IPS-18a (cell line): ENCODE measurements at regions not wholly inside any gene's neighbourhood (a gene's known extent, or its start where the extent isn't known, plus 50 kb on each side); places are given as distances from the start of the nearest gene placed in this dataset.
"Not testable (repeated sequence)": the region's sequence is repeated elsewhere in the genome, so short reads cannot be mapped to it uniquely, and the experiment has no call there.

Experiments used
- H3K27ac ChIP-seq: one replicate; pipeline ENCODE4 v1.5.1; 2013; ENCODE audit warnings: low read length
- H3K27me3 ChIP-seq: one replicate; pipeline ENCODE4 v1.6.1; 2013; ENCODE audit warnings: mild to moderate bottlenecking, low read length; ENCODE audit not compliant: control insufficient read depth, insufficient read depth
- H3K36me3 ChIP-seq: one replicate; pipeline ENCODE4 v1.6.1; 2013; ENCODE audit warnings: low read depth, low read length; ENCODE audit not compliant: control insufficient read depth
- H3K4me1 ChIP-seq: one replicate; pipeline ENCODE4 v1.6.1; 2013; ENCODE audit warnings: low read depth, low read length; ENCODE audit not compliant: control insufficient read depth
- H3K4me3 ChIP-seq: one replicate; pipeline ENCODE4 v1.5.1; 2013; ENCODE audit warnings: low read length
- H3K9ac ChIP-seq: one replicate; pipeline ENCODE4 v1.6.1; 2013; ENCODE audit warnings: mild to moderate bottlenecking, low read length, moderate library complexity
- H3K9me3 ChIP-seq: one replicate; pipeline ENCODE4 v1.6.1; 2013; ENCODE audit warnings: low read depth, low read length; ENCODE audit not compliant: control insufficient read depth

DNA sequence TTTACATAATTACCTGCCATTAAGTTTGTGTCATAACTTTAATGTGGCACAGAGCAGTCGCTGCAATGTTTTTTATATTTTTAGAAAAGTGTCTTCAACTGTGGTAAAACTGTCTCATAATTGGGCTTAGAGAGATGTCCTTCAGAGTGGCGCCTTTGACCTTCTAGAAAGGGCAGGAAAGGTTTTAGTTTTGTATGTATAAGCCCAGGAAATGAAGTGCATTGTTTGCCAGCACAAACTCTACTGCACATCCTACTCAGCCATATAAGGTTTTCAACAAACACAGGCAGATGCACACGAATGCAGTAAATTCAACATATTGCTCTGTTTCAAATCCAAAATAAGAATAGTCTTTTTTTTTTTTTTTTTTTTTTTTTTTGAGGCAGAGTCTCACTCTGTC is 201.4 kb downstream of the ALDH8A1 start:
- Histone ChIP-seq H3K9ac (no peak overlapping the region), H3K36me3 (no peaks in the 10 kb centered on the region), H3K27me3 (no peaks in the 10 kb centered on the region), H3K27ac (no peak overlapping the region), H3K9me3 (no peaks in the 10 kb centered on the region), H3K4me3 (no peak overlapping the region), H3K4me1 (peaks cover 5% of the 10 kb centered on the region)

DNA sequence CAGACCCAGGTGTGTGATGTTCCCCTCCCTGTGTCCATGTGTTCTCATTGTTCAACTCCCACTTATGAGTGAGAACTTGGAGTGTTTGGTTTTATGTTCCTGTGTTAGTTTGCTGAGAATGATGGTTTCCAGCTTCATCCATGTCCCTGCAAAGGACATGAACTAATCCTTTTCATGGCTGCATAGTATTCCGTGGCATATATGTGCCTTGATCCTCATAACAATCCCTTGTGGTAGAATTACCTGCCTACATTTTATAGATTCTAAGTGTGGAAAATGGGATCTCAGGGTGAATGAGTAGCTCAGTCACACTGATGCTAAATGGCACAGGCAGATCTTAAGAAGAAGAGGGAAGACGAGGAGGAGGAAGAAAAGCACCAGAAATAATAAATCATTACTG is 202.7 kb downstream of the ALDH8A1 start:
- H3K4me3 ChIP-seq, H3K27ac ChIP-seq, H3K9ac ChIP-seq, H3K9me3 ChIP-seq, H3K36me3 ChIP-seq, H3K4me1 ChIP-seq, H3K27me3 ChIP-seq: not testable (repeated sequence)

DNA sequence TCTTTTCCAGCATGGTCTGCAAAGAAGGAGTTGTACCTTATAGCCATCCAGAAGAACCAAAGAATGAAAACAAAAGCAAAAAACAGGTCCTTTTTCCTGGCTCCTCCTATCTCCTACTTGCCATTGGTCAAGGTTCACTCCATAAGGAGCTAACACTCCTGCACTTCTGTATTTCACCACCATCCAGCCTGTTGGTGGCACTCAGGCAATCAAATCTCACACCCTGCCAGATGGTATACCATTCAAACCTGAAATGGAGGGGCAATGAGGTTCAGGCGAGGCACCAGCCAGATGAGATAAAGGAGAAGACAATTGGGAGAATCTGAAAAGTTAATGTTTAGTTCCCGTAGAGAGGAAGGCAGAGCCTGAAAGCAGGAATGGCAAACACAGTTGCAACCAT is 203.8 kb downstream of the ALDH8A1 start:
- Histone ChIP-seq H3K27ac (no peak overlapping the region), H3K4me3 (no peak overlapping the region), H3K9ac (no peak overlapping the region), H3K9me3 (no peaks in the 10 kb centered on the region), H3K36me3 (no peaks in the 10 kb centered on the region), H3K27me3 (no peaks in the 10 kb centered on the region), H3K4me1 (peaks cover 5% of the 10 kb centered on the region)

DNA sequence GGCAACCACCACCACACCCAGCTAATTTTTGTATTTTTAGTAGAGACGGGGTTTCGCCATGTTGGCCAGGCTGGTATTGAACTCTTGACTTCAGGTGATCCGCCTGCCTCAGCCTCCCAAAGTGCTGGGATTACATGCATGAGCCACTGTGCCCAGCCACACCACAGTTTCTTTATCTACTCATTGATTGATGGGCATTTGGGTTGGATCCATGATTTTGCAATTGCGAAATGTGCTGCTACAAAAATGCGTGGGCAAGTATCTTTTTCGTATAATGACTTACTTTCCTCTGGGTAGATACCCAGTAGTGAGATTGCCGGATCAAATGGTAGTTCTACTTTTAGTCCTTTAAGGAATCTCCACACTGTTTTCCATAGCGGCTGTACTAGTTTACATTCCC is 204.7 kb downstream of the ALDH8A1 start:
- not testable (repeated sequence) for H3K9me3 ChIP-seq, H3K4me1 ChIP-seq, H3K36me3 ChIP-seq, H3K27ac ChIP-seq, H3K4me3 ChIP-seq, H3K9ac ChIP-seq, H3K27me3 ChIP-seq

DNA sequence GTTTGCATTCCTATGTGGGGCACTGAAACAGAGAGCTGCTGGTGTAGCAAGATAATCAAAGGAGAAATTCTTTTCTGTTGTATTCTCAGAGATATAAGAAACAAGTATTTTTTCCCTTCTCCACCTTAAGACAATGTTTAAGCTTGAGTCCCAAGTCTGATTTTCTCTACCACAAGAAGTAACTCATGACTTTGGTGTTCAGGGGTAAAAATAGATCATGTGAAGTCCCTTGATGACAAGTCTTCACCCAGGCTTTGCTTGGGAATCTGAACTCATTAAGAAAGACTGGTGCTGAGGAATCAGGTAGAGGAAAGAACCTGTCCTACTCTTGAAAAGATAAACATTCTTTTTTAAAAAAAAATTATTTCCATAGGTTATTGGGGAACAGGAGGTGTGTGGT is 205.6 kb downstream of the ALDH8A1 start:
- H3K4me1 ChIP-seq = peaks cover 5% of the 10 kb centered on the region
- no peak overlapping the region for H3K27ac ChIP-seq
- H3K9me3 ChIP-seq = no peaks in the 10 kb centered on the region
- H3K36me3 ChIP-seq = no peaks in the 10 kb centered on the region
- no peak overlapping the region for H3K9ac ChIP-seq
- H3K27me3 ChIP-seq = no peaks in the 10 kb centered on the region
- H3K4me3 ChIP-seq = no peak overlapping the region

DNA sequence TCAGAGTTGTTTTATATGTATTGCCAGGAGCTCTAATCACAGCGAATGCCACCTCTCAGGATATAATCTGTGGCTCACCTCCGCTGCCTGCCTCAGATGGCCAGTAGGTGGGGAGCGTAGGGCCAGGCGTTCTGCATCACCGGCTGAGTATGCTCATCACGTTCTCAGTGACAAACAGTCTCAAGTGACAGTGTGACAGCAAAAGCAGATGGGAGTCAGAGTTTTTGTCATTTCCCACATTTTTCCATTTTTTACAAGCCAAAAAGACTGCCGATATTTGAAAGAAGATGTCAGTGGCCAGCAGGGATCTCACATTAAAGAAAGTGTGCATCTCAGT is 208.7 kb downstream of the ALDH8A1 start:
- Histone ChIP-seq H3K27ac (no peak overlapping the region), H3K27me3 (no peaks in the 10 kb centered on the region), H3K9ac (no peak overlapping the region), H3K9me3 (no peaks in the 10 kb centered on the region), H3K4me3 (no peak overlapping the region), H3K36me3 (no peaks in the 10 kb centered on the region), H3K4me1 (peaks cover 5% of the 10 kb centered on the region)

DNA sequence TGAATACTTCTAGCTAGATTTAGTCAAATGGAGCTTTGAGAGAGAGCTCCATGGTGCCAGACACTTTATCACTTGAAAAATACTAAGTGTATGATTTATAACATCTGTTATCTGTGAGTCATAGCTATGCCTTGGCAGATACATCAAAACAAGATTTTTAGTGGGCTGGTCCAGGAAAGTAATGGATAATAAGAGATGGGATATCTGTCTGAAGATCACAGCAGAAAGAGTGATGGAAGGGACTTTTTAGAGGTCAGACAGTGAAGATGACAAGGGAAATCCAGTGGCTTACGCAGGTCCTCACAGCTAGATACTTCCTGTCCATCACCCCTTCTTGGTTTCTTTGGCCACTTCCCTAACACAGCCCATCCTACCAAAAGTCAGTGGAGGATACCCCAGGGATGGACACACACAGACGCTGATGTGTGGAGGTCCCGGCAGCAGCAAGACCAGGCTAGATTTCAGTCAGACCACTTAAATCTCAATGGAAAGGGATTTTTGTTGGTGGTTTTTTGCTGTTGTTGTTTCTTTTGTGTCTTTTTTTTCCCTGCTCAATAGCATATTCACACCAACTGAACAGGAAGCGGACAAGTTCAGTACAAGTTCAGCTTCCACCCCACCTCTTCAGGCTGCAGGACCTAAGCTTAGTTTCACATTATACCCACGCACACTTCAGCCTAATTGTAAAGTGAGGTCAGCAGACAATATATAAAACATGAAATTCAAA is 209.3 kb downstream of the ALDH8A1 start:
- H3K9ac ChIP-seq = no peak overlapping the region
- no peaks in the 10 kb centered on the region for H3K9me3 ChIP-seq
- H3K27me3 ChIP-seq = no peaks in the 10 kb centered on the region
- H3K36me3 ChIP-seq = no peaks in the 10 kb centered on the region
- no peak overlapping the region for H3K27ac ChIP-seq
- peaks cover 5% of the 10 kb centered on the region for H3K4me1 ChIP-seq
- H3K4me3 ChIP-seq = no peak overlapping the region

DNA sequence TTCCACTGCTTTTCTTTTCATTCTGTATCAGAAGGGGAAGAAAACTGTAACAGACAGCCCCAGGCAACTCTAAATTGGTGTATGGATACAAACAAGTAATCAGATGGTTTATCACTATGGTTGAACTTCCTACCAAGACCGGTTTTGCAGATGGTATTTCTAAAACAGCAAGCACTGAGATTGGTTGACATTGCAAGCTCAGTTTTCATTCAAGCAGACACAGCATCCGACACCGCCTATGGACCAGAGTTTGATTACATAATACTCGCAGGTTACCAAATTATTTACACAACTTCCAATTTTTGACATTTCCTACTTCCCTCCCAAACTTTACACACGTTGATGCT is 209.9 kb downstream of the ALDH8A1 start:
- Histone ChIP-seq H3K4me1 (peaks cover 5% of the 10 kb centered on the region), H3K36me3 (no peaks in the 10 kb centered on the region), H3K4me3 (no peak overlapping the region), H3K27me3 (no peaks in the 10 kb centered on the region), H3K9me3 (no peaks in the 10 kb centered on the region), H3K9ac (no peak overlapping the region), H3K27ac (no peak overlapping the region)

DNA sequence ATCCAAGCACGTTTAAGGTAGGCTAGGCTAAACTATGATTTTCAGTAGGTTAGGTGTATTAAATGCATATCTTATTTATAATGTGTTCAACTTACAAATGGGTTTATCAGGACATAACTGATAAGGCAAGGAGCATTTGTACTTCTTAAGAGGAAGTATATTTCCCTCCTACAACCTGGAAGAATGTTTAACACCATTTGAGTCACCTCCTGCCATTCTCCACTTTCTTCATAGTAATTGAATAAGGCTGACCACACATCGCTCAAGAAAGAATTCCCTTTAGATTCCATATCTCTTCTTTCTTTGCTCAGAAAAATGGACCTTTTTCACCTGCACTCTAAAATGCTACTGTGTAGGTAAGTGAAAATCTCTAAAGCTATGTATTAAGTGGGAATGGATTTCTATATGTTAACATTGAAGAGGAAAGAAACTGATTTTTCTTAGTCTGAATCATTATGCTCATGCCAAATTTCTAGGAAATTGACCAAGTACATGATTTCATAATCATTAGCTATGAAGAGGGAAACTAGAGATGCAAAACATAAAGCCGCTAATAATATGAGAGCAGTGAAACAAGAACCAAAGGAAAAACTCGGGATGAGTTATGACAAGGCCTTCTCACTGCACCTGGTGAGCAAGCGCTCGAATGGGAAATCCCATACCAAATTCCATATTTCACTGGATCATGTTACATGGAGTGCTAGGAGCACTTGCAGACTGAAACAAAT is 210.4 kb downstream of the ALDH8A1 start:
- no peak overlapping the region for H3K27ac ChIP-seq
- no peaks in the 10 kb centered on the region for H3K9me3 ChIP-seq

DNA sequence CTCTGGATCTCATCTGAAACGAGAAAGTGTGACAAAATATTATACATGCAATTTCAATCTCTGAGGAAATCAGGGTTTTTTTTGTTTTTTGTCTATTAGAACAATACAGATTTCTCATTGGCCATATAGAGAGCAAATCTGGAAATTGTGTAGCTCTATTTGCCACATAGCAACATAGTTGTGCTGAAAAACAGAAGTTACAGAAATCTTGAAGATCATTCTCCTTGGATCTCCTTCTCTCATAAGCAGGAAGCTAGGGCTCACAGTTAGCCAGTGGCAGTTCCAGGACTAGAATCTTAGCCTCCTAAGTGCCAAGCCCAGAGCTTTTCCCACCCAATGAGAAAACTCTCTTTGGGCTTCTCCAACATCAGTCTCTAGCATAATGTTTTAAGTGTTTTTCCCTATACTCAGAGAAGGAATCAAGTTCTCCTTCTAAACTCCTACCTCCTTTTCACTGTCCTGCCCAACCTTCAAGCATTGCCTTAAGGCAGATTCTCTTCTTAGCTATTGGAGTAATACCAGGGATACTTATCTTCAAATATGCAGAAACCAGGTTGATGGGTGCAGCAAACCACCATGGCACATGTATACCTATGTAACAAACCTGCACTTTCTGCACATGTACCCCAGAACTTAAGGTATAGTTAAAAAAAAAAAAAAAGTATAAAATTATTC is 211.6 kb downstream of the ALDH8A1 start:
- Histone ChIP-seq H3K4me3 (no peak overlapping the region), H3K36me3 (no peaks in the 10 kb centered on the region), H3K9me3 (no peaks in the 10 kb centered on the region), H3K9ac (no peak overlapping the region), H3K27me3 (no peaks in the 10 kb centered on the region), H3K27ac (no peak overlapping the region), H3K4me1 (no peaks in the 10 kb centered on the region)

More for the DNA sequence above, 210.4 kb downstream of the ALDH8A1 start:
- H3K4me3 ChIP-seq = no peak overlapping the region
- no peak overlapping the region for H3K9ac ChIP-seq
- peaks cover 5% of the 10 kb centered on the region for H3K4me1 ChIP-seq
- H3K27me3 ChIP-seq = no peaks in the 10 kb centered on the region
- no peaks in the 10 kb centered on the region for H3K36me3 ChIP-seq

DNA sequence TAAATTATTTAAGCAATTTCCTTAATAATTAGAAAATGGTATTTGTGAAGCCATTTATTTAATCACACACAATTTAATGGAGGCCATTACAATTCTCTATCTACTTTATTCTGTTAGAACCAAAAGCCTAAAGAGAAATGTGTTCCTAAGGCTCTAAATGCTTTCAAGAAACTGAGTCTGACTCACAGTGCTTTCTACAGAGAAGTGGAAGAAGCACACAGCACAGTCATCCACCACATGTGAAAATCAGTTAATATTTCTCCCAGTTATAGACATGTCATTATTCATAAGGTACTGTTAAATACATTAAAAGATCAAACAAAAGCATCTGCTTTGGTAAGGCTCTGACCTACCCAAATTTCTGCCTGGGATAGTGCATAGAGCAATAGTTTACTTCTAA is 214.4 kb downstream of the ALDH8A1 start:
- no peaks in the 10 kb centered on the region for H3K36me3 ChIP-seq
- H3K27me3 ChIP-seq = no peaks in the 10 kb centered on the region
- H3K4me1 ChIP-seq = no peaks in the 10 kb centered on the region
- no peaks in the 10 kb centered on the region for H3K9me3 ChIP-seq
- no peak overlapping the region for H3K27ac ChIP-seq
- no peak overlapping the region for H3K9ac ChIP-seq
- no peak overlapping the region for H3K4me3 ChIP-seq
